CD4-positive, alpha-beta T cell (primary cell): ENCODE measurements at regions not wholly inside any gene's neighbourhood (a gene's known extent, or its start where the extent isn't known, plus 50 kb on each side); places are given as distances from the start of the nearest gene placed in this dataset.

Experiments used
- ATAC-seq: fragments of 200-7000 bp; cut with Tn5 transposase; one replicate; pipeline ENCODE4 v1.10.0; 2022; ENCODE audit warnings: mild to moderate bottlenecking; ENCODE audit not compliant: poor library complexity
- CTCF ChIA-PET: fragments of 350-600 bp; sonication (Branson Sonifier 250); formaldehyde crosslinking; loops from one replicate; lab custom pipeline; 2021; ENCODE audit warnings: antibody characterized with exemption, inconsistent platforms; lab: Charles Lee
- POLR2A ChIA-PET: fragments of 350-600 bp; sonication (Branson Sonifier 250); formaldehyde crosslinking; loops from one replicate; lab custom pipeline; 2021; ENCODE audit warnings: antibody characterized with exemption, inconsistent platforms; lab: Charles Lee
- DNase-seq, 14 experiments: peaks; one replicate each; pipeline ENCODE4 v3.0.0-alpha.2; 2013 to 2020; ENCODE audit warnings: mixed read lengths in 2 of 14
- H3K27ac ChIP-seq, 2 donors: one replicate each; pipeline versions ENCODE4 v1.5.1 to v1.7.0; 2013; ENCODE audit warnings: low read length in 2 of 2, low read depth in 1 of 2, mild to moderate bottlenecking in 1 of 2
- H3K27me3 ChIP-seq, 2 experiments: 1 replicate in 1 of 2; 2 replicates in 1 of 2; pipeline versions ENCODE4 v1.6.1 to v1.7.0; 2013; ENCODE audit warnings: low read length in 2 of 2, control low read depth in 1 of 2, mild to moderate bottlenecking in 1 of 2, moderate library complexity in 1 of 2; ENCODE audit not compliant: insufficient read depth in 2 of 2, control insufficient read depth in 1 of 2
- H3K36me3 ChIP-seq: one replicate; pipeline ENCODE4 v1.6.1; 2013; ENCODE audit warnings: low read length, control low read depth; ENCODE audit not compliant: insufficient read depth
- H3K4me1 ChIP-seq: one replicate; pipeline ENCODE4 v1.6.1; 2013; ENCODE audit warnings: low read length, control low read depth; ENCODE audit not compliant: insufficient read depth
- H3K4me3 ChIP-seq: one replicate; pipeline ENCODE4 v1.5.1; 2013; ENCODE audit warnings: mild to moderate bottlenecking, low read length, moderate library complexity
- H3K9me3 ChIP-seq, 2 experiments: 1 replicate in 1 of 2; 2 replicates in 1 of 2; pipeline versions ENCODE4 v1.6.1 to v1.7.0; 2013; ENCODE audit warnings: low read length in 2 of 2, mild to moderate bottlenecking in 2 of 2, control low read depth in 1 of 2, moderate library complexity in 1 of 2; ENCODE audit not compliant: control insufficient read depth in 1 of 2, insufficient read depth in 1 of 2
- H3K27ac Mint-ChIP-seq: one replicate; pipeline ENCODE4 v1.8.0; 2020; ENCODE audit warnings: mixed read lengths
- H3K27me3 Mint-ChIP-seq: one replicate; pipeline ENCODE4 v1.8.0; 2021; ENCODE audit warnings: mixed read lengths
- H3K36me3 Mint-ChIP-seq: one replicate; pipeline ENCODE4 v1.8.0; 2021; ENCODE audit warnings: low read depth, mixed read lengths
- H3K4me1 Mint-ChIP-seq: one replicate; pipeline ENCODE4 v1.8.0; 2021; ENCODE audit warnings: low read depth, mixed read lengths
- H3K4me3 Mint-ChIP-seq: one replicate; pipeline ENCODE4 v1.8.0; 2020; ENCODE audit warnings: mild to moderate bottlenecking, mixed read lengths
- H3K9me3 Mint-ChIP-seq: one replicate; pipeline ENCODE4 v1.8.0; 2020; ENCODE audit warnings: mixed read lengths
- intact Hi-C, 2 experiments: fragments of 100-400 bp; cut with DNase I in 1 of 2; cut with micrococcal nuclease in 1 of 2; formaldehyde crosslinking; loops; one replicate each; pipeline versions ENCODE4 v1.15.1 to v1.9.0; 2023 to 2025; cut with DNase I, micrococcal nuclease
- TF ChIP-seq, protein P1 (sequence below): fragments of 200-600 bp; IDR thresholded peaks from one replicate; pipeline ENCODE4 v1.8.0; 2022; ENCODE audit warnings: antibody characterized with exemption, mild to moderate bottlenecking

DNA sequence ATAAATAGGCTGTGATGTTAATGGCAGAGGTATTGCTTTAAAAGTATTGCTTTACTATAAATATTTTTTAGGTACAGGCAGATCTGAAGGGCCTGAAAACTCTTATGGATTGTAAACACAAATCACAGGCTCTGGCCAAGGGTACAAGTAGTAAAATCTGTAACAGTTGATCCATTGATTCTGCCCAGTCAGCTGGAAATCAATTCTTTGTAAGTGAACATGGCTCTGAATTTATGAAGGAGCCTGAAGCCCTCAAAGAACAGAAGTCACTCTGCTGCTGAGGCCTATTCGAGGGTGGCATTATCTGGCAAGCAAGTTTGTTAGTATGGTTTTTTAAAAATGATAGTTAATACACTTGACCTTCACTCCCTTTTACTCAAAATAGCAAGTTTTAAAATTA is 834.0 kb upstream of the TMPRSS15 start:
- ATAC-seq: no peak
- TF ChIP-seq, protein P1, sequence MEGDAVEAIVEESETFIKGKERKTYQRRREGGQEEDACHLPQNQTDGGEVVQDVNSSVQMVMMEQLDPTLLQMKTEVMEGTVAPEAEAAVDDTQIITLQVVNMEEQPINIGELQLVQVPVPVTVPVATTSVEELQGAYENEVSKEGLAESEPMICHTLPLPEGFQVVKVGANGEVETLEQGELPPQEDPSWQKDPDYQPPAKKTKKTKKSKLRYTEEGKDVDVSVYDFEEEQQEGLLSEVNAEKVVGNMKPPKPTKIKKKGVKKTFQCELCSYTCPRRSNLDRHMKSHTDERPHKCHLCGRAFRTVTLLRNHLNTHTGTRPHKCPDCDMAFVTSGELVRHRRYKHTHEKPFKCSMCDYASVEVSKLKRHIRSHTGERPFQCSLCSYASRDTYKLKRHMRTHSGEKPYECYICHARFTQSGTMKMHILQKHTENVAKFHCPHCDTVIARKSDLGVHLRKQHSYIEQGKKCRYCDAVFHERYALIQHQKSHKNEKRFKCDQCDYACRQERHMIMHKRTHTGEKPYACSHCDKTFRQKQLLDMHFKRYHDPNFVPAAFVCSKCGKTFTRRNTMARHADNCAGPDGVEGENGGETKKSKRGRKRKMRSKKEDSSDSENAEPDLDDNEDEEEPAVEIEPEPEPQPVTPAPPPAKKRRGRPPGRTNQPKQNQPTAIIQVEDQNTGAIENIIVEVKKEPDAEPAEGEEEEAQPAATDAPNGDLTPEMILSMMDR: no peak
- Mint-ChIP-seq H3K27ac (no peak overlapping the region), H3K4me3 (no peak overlapping the region), H3K36me3 (no peaks in the 10 kb centered on the region), H3K4me1 (no peaks in the 10 kb centered on the region), H3K9me3 (peaks cover 12% of the 10 kb centered on the region), H3K27me3 (no peaks in the 10 kb centered on the region)
- Histone ChIP-seq H3K27me3 (no peaks in the 10 kb centered on the region), H3K4me1 (no peaks in the 10 kb centered on the region), H3K9me3 (peaks cover 4 to 8% of the 10 kb centered on the region in 2 experiments), H3K4me3 (no peak overlapping the region), H3K27ac (no peak overlapping the region), H3K36me3 (no peaks in the 10 kb centered on the region)
- no peak for DNase-seq
- CTCF ChIA-PET: no interaction called here
- intact Hi-C loops: no loop called here
- POLR2A ChIA-PET: no interaction called here

DNA sequence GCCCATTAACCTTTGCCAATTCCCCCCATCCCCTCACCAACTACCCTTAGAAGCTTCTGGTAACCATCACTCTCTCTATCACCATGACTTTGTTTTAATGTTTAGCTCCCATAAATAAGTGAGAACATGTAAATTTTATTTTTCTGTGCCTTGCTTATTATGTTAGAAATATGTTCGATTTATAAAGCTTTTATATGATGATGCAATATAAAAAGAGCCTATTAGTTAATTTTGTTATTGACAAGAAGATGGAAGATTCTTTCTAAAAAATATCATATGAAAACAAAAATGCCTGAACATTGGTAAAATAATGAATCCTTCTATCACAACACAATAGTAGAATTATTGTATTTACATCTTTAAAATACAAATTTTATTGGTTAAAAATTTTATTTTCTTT is 836.1 kb upstream of the TMPRSS15 start:
- intact Hi-C loops: no loop called here
- Histone ChIP-seq H3K36me3 (no peaks in the 10 kb centered on the region), H3K4me1 (no peaks in the 10 kb centered on the region), H3K9me3 (peaks cover 4 to 8% of the 10 kb centered on the region in 2 experiments), H3K27me3 (no peaks in the 10 kb centered on the region), H3K27ac (no peak overlapping the region), H3K4me3 (no peak overlapping the region)
- Mint-ChIP-seq H3K9me3 (peaks cover 10% of the 10 kb centered on the region), H3K4me1 (no peaks in the 10 kb centered on the region), H3K27ac (no peak overlapping the region), H3K27me3 (no peaks in the 10 kb centered on the region), H3K36me3 (no peaks in the 10 kb centered on the region), H3K4me3 (no peak overlapping the region)
- ChIA-PET CTCF (no interaction called here), POLR2A (no interaction called here)
- DNase-seq (no peak), ATAC-seq (no peak)
- TF ChIP-seq, protein P1: no peak

DNA sequence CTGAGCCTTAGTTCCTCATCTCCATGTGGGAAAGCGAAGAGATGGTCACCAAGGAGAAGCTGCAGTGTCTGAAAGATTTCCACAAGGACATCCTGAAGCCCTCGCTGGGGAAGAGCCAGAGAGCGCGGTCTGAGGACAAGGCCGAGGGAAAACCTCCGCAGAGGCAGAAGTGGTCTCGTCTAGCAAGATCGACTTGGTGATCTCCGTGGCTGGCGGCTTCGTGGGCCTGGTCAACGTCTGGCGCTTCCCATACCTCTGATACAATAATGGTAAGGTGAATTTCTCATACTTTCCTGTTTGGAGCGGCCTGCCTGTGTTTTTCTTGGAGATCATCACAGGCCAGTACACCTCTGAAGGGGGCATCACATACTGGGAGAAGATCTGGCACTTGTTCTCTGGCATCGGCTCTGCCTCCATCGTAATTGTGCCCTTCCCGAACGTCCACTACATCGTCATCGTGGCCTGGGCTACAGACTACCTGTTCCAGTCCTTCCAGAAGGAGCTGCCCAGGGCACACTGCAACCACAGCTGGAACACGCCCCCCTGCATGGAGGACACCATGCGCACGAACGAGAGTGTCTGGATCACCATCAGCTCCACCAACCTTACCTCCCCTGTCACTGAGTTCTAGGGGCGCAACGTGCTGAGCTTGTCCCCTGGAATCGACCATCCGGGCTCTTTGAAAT is 841.1 kb upstream of the TMPRSS15 start:
- ATAC-seq (no peak), DNase-seq (no peak)
- Histone ChIP-seq H3K27ac (no peak overlapping the region), H3K4me3 (no peak overlapping the region), H3K27me3 (no peaks in the 10 kb centered on the region), H3K36me3 (no peaks in the 10 kb centered on the region), H3K9me3 (peaks cover 0 to 24% of the 10 kb centered on the region in 2 experiments), H3K4me1 (no peaks in the 10 kb centered on the region)
- intact Hi-C loops: no loop called here
- Mint-ChIP-seq H3K27me3 (no peaks in the 10 kb centered on the region), H3K36me3 (no peaks in the 10 kb centered on the region), H3K4me1 (no peaks in the 10 kb centered on the region), H3K4me3 (no peak overlapping the region), H3K27ac (no peak overlapping the region), H3K9me3 (peaks cover 9% of the 10 kb centered on the region)
- TF ChIP-seq, protein P1: no peak
- ChIA-PET CTCF (no interaction called here), POLR2A (no interaction called here)
